Left cardiac atrium (tissue), 4 donors: ENCODE measurements at regions not wholly inside any gene's neighbourhood (a gene's known extent, or its start where the extent isn't known, plus 50 kb on each side); places are given as distances from the start of the nearest gene placed in this dataset.
A peak's percentile ranks its signal among the peaks of the same experiment; 100 is the strongest.

Experiments
- ATAC-seq, 2 donors: fragments of 200-7000 bp; cut with Tn5 transposase; one replicate each; pipeline ENCODE4 v1.9.1; 2020; ENCODE audit warnings: mild to moderate bottlenecking in 2 of 2, moderate library complexity in 2 of 2
- DNase-seq: peaks from one replicate; pipeline ENCODE4 v3.0.0-alpha.2; 2020
- intact Hi-C, 2 donors: fragments of 100-400 bp; cut with DNase I; formaldehyde crosslinking; loops; one replicate each; pipeline versions ENCODE4 v1.14.1 to v1.15.1; 2022 to 2023
- donor health status: DM: no; HTN: yes; CAD: no.
- donor health status: DM: no; HTN: yes; CAD: no; lungs with severe emphysema.
- donor health status: DM: yes; HTN: yes; CAD: no.
- donor health status: Dilated cardiomyopathy.

- intact Hi-C loops = loop anchor here (1.0 to 10.0 kb wide), 6 partner anchors 123 to 342 kb away; partner anchors contain the start of gene SNRK (in 2 of the 2)
- DNase-seq (no peak), ATAC-seq (no peak)
Measured at GRCh38 chr3:43161684-43162229, 55.9 kb upstream of the POMGNT2 start.

GRCh38 chr3:43160664-43161063 lies 54.8 kb upstream of the POMGNT2 start:
- intact Hi-C loops = loop anchor here (5.0 to 10.0 kb wide), 5 partner anchors 124 to 342 kb away; partner anchors contain the start of gene SNRK (in 2 of the 2)

GRCh38 chr3:43159876-43160255 lies 54.0 kb upstream of the POMGNT2 start:
- intact Hi-C loops = loop anchor here (5.0 to 10.0 kb wide), 7 partner anchors 55 to 342 kb away; partner anchors contain the start of genes SNRK (in 2 of the 2) and POMGNT2 (in 1 of the 2)
- ATAC-seq (no peak), DNase-seq (no peak)

More at GRCh38 chr3:43160664-43161063, 54.8 kb upstream of the POMGNT2 start:
- ATAC-seq (no peak), DNase-seq (no peak)

GRCh38 chr3:43159131-43159875 lies 53.4 kb upstream of the POMGNT2 start:
- intact Hi-C loops = loop anchor here in 1 of 2 donors (5.0 to 10.0 kb wide), 2 partner anchors 55 to 197 kb away; partner anchors contain the start of gene POMGNT2
- DNase-seq (no peak), ATAC-seq (no peak)

- DNase-seq (no peak), ATAC-seq (no peak)
- intact Hi-C loops = loop anchor here in 1 of 2 donors (5.0 to 10.0 kb wide), 2 partner anchors 52 to 195 kb away; partner anchors contain the start of gene POMGNT2
Measured at GRCh38 chr3:43156812-43157455, 51.1 kb upstream of the POMGNT2 start.

GRCh38 chr3:43155464-43156121 lies 49.7 kb upstream of the POMGNT2 start:
- ATAC-seq (peak; percentile 85 to 88), DNase-seq (peak; percentile 71)
- intact Hi-C loops = loop anchor here (2.0 to 10.0 kb wide), 3 partner anchors 51 to 195 kb away; partner anchors contain the start of gene POMGNT2 (in 1 of the 2)
